Mucosa of stomach (tissue), 1 donor: ENCODE measurements at regions not wholly inside any gene's neighbourhood (a gene's known extent, or its start where the extent isn't known, plus 50 kb on each side); places are given as distances from the start of the nearest gene placed in this dataset.
"Not testable (repeated sequence)": the region's sequence is repeated elsewhere in the genome, so short reads cannot be mapped to it uniquely, and the experiment has no call there.

Source experiments
- H3K27me3 ChIP-seq: one replicate; pipeline ENCODE4 v1.7.0; 2013; ENCODE audit warnings: mild to moderate bottlenecking, low read length; ENCODE audit not compliant: control insufficient read depth, insufficient read depth
- H3K36me3 ChIP-seq: one replicate; pipeline ENCODE4 v1.7.0; 2013; ENCODE audit warnings: low read length; ENCODE audit not compliant: control insufficient read depth, insufficient read depth
- H3K4me1 ChIP-seq: one replicate; pipeline ENCODE4 v1.7.0; 2013; ENCODE audit warnings: mild to moderate bottlenecking, low read length; ENCODE audit not compliant: control insufficient read depth, insufficient read depth
- H3K4me3 ChIP-seq: one replicate; pipeline ENCODE4 v1.7.0; 2013; ENCODE audit warnings: low read length
- H3K9ac ChIP-seq: one replicate; pipeline ENCODE4 v1.7.0; 2013; ENCODE audit warnings: mild to moderate bottlenecking, low read length, moderate library complexity
- H3K9me3 ChIP-seq: one replicate; pipeline ENCODE4 v1.7.0; 2013; ENCODE audit warnings: mild to moderate bottlenecking, low read length, moderate library complexity; ENCODE audit not compliant: control insufficient read depth
- donor health status: Pancreatic carcinoma.

DNA sequence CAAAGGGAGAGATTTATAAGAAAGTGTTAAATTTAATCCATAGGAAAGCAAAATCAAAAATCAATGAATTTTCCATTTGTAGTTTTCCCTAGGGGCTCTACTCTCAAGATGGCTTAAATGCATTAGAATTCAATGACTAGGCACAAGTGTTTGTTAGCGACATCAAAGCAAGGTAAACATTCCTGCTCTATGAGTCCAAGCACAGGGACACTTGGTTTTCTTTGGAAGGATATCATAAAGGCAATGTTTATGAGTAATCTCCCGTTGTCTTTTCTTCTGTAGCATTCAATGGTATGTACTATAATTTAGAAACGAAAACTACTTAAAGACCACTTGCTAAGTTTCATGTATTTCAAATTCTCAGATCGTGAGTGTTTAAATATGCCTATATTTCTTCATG lies 54.8 kb upstream of the ZNF717 start:
- H3K36me3 ChIP-seq, H3K9me3 ChIP-seq, H3K4me1 ChIP-seq, H3K9ac ChIP-seq, H3K4me3 ChIP-seq, H3K27me3 ChIP-seq: not testable (repeated sequence)

DNA sequence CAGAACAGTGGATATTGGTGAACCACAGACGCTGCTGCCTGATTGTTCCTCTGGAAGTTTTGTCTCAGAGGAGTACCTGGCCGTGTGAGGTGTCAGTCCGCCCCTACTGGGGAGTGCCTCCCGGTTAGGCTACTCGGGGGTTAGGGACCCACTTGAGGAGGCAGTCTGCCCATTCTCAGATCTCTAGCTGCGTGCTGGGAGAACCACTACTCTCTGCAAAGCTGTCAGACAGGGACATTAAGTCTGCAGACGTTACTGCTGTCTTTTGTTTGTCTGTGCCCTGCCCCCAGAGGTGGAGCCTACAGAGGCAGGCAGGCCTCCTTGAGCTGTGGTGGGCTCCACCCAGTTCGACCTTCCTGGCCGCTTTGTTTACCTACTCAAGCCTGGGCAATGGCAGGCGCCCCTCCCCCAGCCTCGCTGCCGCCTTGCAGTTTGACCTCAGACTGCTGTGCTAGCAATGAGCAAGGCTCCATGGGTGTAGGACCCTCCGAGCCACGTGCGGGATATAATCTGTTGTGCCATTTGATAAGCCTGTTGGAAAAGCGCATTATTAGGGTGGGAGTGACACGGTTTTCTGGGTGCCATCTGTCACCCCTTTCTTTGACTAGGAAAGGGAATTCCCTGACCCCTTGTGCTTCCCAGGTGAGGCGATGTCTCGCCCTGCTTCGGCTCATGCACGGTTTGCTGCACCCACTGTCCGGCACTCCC lies 65.1 kb upstream of the ZNF717 start:
- not testable (repeated sequence) for H3K9ac ChIP-seq, H3K9me3 ChIP-seq, H3K4me1 ChIP-seq, H3K27me3 ChIP-seq, H3K4me3 ChIP-seq, H3K36me3 ChIP-seq

DNA sequence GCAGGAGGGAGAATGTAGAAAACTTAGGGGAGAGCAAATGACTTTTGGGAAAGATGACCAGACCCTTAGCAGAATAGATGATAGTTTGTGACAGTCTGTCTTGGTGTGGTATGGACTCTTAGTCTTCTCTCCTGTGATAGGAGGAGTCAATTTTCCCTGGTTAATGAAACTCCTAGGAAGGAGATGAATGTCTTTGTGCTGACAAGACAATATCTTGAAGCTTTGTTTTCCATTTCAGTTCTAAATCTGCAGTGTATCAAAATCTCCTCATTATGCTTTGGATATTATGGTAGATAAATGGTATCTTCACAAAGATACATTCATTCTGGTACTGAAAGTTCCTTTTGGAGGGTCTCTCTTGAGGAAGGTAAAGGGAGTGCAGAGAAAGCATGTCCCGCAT lies 77.8 kb upstream of the ZNF717 start:
- no peaks in the 10 kb centered on the region for H3K4me1 ChIP-seq
- no peak overlapping the region for H3K4me3 ChIP-seq
- H3K36me3 ChIP-seq: no peaks in the 10 kb centered on the region
- no peaks in the 10 kb centered on the region for H3K9me3 ChIP-seq
- H3K27me3 ChIP-seq: no peaks in the 10 kb centered on the region
- H3K9ac ChIP-seq: no peak overlapping the region

DNA sequence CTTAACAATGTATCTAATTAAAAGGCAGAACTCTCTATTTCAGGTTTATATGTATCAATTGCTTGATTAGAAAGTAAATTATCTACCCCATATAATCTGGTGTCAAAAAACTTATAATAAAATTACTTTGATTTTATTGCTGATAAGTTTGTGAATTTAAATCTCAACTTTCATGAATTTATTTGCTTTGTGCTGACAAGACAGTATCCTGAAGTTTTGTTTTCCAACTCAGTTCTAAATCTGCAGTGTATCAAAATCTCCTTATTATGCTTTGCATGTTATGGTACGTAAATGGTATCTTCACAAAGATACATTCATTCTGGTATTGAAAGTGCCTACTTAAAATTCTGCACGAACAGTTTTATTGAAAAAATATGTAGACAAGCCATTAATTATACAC lies 78.5 kb upstream of the ZNF717 start:
- Histone ChIP-seq H3K9ac (no peak overlapping the region), H3K4me1 (no peaks in the 10 kb centered on the region), H3K4me3 (no peak overlapping the region), H3K9me3 (no peaks in the 10 kb centered on the region), H3K27me3 (no peaks in the 10 kb centered on the region), H3K36me3 (no peaks in the 10 kb centered on the region)

DNA sequence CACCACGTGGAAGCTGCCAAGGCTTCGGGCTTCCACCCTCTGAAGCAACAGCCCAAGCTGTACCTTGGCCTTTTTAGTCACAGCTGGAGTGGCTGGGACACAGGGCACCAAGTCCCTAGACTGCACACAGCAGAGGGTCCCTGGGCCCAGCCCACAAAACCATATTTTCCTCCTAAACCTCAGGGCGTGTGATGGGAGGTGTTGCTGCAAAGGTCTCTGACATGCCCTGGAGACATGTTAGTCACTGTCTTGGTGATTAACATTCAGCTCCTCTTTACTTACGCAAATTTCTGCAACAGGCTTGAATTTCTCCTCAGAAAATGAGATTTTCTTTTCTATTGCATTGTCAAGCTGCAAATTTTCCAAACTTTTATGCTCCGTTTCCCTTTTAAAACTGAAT lies 98.4 kb upstream of the ZNF717 start:
- not testable (repeated sequence) for H3K9ac ChIP-seq, H3K9me3 ChIP-seq, H3K4me1 ChIP-seq, H3K36me3 ChIP-seq, H3K4me3 ChIP-seq, H3K27me3 ChIP-seq

DNA sequence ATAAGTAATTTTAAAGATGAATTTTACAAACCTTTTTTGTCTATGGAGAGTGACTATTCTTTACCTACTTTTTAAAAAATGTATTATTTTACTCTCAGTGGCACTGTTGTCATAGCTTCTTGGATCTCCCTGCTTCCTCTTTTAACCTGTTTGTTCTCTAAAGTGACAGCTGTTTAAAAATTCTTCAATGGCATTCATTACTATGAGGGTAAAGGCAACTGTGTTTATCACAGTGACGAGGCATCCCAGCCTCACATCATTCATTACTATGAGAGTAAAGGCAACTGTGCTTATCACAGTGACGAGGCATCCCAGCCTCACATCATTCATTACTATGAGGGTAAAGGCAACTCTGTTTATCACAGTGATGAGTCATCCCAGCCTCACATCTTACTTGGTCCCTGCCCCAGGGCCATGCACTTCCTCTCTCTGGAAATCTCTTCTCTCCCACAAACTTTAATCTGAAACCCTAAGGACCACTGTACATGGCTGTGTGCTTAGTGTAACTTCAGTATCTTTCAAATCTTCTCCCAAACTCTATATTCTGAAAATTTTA lies 101.7 kb upstream of the ZNF717 start:
- Histone ChIP-seq H3K9ac (no peak overlapping the region), H3K36me3 (no peaks in the 10 kb centered on the region), H3K4me3 (no peak overlapping the region), H3K27me3 (no peaks in the 10 kb centered on the region), H3K9me3 (no peaks in the 10 kb centered on the region), H3K4me1 (no peaks in the 10 kb centered on the region)

DNA sequence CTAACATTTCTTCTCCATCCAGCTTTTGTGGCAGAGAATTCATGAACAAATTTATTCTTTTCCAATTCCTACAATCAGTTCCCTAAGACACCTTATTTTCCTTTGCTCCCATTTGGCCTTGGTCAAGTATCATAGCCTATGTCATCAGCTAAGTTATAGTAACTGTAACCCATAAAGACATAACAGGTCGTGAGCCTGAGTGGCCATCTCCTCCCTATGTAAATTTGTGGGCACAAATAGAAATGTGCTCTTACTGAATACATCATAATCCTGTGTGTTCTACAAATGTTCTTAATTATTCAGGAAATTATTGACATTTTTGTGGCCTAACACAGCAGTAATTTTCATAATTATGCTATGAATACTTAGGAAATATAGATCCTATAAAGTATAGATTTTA lies 108.9 kb upstream of the ZNF717 start:
- Histone ChIP-seq H3K4me3 (no peak overlapping the region), H3K4me1 (no peaks in the 10 kb centered on the region), H3K9me3 (no peaks in the 10 kb centered on the region), H3K9ac (no peak overlapping the region), H3K36me3 (no peaks in the 10 kb centered on the region), H3K27me3 (no peaks in the 10 kb centered on the region)

DNA sequence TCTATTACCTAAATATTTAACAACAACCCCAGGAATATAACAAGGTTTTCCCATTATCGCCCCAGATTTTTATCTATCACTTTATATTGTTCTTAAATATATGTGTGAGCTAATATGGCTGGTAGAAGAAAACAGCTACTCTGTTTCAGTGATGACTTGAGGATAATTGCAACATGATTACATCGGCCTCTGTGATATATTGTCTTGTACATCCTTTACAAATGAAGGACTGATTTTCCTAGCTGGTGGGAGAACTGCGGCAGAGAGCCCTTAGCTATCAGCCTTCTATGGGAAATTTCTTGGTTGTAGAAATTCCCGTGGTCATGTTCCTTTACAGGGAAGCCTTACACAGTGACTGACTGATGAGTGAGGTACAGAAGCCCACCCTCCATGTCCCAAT lies 110.9 kb upstream of the ZNF717 start:
- no peak overlapping the region for H3K9ac ChIP-seq
- no peaks in the 10 kb centered on the region for H3K4me1 ChIP-seq
- H3K9me3 ChIP-seq: no peaks in the 10 kb centered on the region
- no peak overlapping the region for H3K4me3 ChIP-seq
- H3K27me3 ChIP-seq: no peaks in the 10 kb centered on the region
- H3K36me3 ChIP-seq: no peaks in the 10 kb centered on the region

DNA sequence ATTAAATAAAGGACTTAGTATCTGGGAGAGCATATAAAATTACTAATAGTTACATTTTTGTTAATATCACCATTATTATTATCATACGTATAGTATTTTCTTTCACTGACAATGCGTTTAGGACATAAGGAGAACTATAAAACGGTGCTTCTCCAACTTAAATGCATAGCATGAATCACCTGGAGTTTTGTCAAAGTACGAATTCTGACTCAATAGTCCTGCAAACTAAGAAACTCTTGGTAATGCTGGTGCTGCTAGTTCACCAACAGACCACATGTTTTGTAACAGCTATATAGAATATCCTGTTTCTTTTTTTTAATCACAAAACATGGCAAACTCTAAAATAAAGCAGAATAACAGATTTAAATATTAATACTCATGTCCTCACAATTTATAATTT lies 116.1 kb upstream of the ZNF717 start:
- not testable (repeated sequence) for H3K9ac ChIP-seq, H3K27me3 ChIP-seq, H3K4me1 ChIP-seq, H3K4me3 ChIP-seq, H3K9me3 ChIP-seq, H3K36me3 ChIP-seq

DNA sequence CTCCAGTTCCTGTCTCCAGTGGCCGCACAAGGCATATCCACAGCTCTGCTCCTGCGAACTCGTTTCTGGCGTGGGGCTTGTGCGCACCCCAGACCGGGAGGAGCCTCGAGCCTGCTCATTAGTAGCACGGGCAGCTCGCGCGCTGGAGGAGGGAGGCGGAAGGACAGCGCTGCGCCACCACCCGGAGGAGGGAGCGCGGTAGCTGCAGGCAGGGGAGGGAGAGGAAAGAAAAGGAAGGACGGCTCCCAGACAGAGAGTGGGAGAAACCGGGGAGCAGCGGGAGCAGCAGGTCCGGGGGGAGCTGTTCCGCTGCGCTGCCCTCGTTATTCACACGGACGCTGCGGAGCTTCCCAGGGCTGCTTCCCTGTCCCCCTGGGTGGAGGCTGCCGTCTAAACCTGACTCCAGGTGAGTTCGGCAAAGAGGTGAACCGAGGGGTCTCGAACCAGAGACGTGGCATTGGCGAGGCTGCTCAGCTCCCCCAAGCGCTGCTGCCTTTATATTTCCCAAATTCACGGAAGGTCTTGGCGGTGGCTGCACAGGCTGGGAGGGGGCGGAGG lies 121.3 kb upstream of the ZNF717 start:
- Histone ChIP-seq H3K4me1 (no peaks in the 10 kb centered on the region), H3K4me3 (no peak overlapping the region), H3K36me3 (no peaks in the 10 kb centered on the region), H3K27me3 (no peaks in the 10 kb centered on the region), H3K9me3 (no peaks in the 10 kb centered on the region), H3K9ac (no peak overlapping the region)

DNA sequence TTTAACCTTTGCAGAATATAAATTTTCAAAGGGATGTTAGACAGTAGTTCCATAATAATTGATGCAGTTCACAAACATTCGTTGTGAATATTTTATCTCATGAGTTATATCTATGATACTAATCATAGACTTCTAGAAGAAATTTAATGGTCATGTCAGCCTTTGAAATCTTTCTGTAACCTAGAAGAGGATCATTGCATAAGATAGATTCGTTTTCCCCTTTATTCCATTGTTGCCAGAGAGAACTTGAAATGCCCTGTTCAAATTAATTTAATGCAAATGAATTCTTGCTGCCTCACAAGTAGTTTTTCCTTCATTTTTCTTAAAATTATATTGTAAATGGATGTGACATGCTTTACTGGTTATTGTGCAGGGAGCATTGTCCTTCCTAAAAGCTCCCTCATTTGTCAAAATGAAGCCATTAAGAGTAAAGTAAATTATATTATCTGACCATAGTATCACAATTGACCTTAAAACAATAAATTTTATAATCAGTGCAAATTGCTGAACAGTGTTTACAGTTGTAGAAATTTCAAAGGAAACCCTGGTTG lies 128.5 kb upstream of the ZNF717 start:
- Histone ChIP-seq H3K36me3 (no peaks in the 10 kb centered on the region), H3K9ac (no peak overlapping the region), H3K27me3 (no peaks in the 10 kb centered on the region), H3K4me3 (no peak overlapping the region), H3K9me3 (no peaks in the 10 kb centered on the region), H3K4me1 (no peaks in the 10 kb centered on the region)

DNA sequence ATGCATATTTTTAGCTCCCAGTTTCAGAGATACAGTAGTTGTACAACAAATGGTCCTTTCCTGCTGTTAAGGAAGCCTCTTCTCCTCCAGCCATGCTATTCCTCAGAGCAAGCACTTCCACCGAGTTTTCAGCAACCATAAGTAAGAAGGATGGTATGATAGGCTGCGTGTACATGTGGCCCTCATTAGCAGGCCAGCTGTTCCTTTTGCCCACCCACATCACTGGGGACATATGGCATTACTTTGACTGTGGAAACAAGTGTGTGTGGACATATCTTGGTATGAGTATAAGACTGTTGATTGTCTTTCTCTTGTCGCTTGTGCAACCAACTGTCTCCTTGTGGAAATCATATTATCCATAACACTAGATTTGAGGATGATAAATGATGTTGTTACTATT lies 129.4 kb upstream of the ZNF717 start:
- H3K9ac ChIP-seq, H3K27me3 ChIP-seq, H3K9me3 ChIP-seq, H3K4me1 ChIP-seq, H3K36me3 ChIP-seq, H3K4me3 ChIP-seq: not testable (repeated sequence)
